ENCODE measurements at regions not wholly inside any gene's neighbourhood (a gene's known extent, or its start where the extent isn't known, plus 50 kb on each side); places are given as distances from the start of the nearest gene placed in this dataset.

DNA sequence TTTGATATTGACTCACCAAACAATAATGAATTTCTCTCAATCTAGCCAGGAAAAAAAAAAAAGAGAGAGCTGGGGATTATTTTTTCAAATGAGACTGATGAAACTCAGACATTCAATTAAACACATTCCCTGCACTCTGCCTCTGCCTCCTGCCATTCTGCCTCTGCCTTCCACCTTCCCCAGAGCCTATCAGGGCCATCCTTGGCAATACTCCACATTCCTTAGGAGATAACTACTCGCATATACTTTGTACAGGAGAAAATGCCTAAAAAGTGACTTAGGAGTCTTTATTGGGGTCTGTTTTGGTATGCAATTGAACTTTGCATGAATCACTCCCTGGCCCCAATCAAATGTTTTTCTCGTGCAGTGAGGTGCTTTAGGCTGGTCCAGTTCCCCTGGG, 246.6 kb upstream of the PLET1 start:
- in situ Hi-C loops (cut with HindIII; ENCODE audit: low sequenced_read_pairs) = no loop called here

DNA sequence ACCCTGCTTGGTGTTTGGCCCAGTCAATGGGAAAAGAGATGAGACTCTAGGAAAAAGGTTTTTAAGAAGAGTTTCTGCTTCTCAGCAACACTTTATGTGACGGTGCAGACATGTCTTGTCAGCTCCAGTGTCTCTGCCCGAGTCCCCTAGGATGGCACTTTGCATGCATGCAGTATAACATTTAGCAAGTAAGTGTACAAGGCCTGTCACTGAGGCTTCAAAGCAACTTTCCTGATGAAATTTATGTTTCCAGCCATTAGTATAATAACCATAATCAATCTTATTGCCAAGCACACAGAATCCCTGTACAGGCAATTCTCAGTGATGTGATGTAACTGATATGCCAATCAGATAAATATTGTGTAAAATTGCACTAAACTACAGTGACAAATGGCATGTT, 248.1 kb upstream of the PLET1 start:
- in situ Hi-C loops (cut with HindIII; ENCODE audit: low sequenced_read_pairs) = no loop called here

DNA sequence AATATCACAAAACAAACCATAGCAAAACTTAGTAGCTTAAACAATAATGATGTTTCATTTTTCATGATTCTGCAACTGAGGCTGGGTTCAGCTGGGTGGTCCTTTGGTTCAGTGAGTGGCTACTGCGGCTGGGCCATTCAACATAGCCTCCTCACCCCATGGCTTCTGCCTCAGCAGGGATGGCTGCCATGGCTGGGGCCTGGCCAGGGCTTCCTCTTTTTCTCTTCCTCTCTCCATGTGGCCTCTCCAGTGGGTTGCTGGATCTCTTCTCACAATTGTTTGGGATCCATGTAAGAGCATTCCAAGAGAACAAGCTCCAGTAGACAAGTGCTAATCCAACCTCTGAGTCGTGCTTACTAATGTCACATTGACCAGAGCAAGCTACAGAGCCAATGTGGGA, 248.6 kb upstream of the PLET1 start:
- in situ Hi-C loops (cut with HindIII; ENCODE audit: low sequenced_read_pairs) = no loop called here

DNA sequence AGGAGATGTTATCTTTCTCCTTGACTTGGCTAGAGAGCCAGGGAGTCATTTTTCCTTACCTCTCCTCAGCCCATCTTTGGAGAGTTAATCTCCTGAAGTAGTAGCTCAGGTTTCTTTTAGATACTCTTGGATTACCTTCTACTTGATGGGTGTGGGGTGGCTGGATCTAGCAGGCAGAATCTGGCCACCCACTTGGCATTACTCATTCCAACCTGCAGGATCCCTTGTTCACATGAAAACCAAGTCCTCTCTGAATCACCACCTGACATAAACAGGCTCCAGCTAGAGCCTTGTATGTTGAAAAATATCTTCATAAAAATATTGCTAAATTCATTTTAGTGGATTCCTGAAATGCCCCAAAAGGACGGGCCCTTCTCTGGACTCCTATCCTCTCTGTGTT, 250.6 kb upstream of the PLET1 start:
- in situ Hi-C loops (cut with HindIII; ENCODE audit: low sequenced_read_pairs) = no loop called here

DNA sequence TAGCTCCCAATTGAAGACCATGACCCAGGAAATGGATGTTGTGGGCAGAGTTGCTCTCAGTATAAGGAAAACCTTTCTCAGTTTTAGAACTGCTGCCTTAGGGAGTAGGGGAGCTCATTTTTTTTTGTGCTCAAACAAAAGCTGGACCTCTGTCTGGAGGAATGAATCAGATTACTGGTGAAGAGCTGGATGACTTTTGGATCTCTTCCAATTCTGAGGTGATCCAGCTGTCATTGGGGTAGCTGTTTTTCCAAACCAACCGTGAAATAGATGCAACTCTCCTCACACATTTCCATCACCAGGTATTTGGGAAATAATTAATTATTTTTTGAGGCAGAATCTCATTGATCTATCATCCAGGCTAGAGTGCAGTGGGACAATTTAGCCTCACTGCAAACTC, 251.3 kb upstream of the PLET1 start:
- in situ Hi-C loops (cut with HindIII; ENCODE audit: low sequenced_read_pairs) = no loop called here

DNA sequence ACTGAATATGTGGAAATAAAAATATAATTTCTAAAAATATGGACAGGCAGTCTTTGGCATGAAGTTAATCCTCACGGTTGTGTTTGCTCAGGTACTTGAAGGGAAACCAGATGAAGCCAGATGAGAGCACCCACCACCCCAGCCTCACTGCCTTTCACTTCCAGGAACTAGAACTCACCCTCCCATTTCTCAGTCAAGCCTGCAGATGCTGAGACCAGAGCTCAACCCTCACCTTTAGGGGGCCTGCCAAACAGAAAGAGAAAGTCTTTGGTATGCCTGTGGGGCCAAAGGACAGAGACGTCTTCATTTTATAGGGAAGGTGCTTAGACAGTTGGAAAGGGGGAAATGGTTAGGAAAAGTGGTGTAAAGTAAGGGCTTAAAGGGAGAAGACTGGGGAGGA, 252.8 kb upstream of the PLET1 start:
- in situ Hi-C loops (cut with HindIII; ENCODE audit: low sequenced_read_pairs) = no loop called here

DNA sequence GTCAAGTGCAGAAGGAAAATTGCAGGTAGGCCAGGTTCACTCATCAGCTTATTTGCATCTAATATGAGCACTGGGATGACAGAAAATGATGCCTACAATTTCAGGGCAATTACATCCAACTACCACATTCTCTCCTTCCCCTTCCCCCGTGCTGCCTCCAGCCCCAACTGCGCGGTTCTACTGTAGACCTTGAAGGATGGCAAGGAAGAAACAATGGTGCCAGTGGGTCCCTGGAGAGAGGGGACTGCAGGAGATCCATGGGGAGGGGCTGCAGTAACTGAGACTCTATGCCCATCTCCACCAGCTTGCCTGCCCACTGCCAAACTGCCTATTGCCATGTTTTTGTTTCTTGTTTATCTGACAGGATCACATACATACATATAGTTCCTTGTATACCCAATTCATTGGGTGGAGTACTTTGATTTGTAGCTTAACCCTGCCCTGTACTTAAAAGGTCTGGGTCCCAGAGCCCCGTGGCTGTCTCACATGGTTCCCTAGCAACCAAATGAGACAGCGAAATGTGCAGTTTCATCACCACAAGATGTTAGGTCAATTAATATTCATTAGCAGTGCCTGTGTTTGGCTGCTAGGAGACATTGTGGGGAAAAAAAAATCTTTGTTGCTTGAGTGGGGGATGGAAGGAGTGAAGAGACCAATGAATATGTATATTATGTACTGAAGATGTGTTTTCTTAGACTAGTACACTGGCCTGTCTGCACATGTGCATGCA, 253.5 kb upstream of the PLET1 start:
- in situ Hi-C loops (cut with HindIII; ENCODE audit: low sequenced_read_pairs) = no loop called here

DNA sequence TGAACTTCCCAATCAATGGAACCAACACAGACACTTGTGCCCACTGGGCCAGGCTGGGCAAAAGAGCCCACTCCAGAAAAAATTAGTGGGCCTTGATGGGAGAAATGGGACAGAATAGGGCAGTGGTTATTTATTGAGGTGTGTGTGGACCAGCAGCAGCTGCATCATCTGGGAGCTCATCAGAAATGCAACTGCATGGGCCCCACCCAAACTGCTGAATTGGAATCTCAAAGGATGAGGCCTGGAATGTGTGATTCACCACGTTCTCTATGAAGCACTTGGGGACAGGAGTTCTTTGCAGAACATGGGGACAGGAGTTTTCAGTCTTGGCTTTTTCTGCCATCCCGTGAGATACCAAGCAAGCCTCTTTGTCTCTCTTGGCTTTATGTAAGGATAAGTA, 255.6 kb upstream of the PLET1 start:
- in situ Hi-C loops (cut with HindIII; ENCODE audit: low sequenced_read_pairs) = no loop called here

DNA sequence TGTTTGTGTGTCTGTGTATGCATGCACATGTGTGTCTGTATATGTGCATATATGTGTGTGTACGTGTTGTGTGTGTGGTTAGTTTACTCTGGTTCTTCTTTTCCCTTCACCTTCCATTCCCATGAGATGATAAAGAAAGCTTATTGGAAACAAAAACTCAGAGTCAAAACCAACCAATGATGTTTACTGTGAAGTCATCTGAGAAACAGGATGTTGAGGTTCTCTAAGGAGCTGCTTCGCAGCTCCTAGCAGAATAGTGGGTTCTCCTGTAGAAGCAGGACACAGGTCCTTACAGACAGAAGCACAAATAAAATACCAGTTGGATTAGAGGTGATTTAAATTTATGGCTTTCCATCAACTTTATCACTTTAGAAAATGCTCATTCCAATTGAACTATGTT, 256.1 kb upstream of the PLET1 start:
- in situ Hi-C loops (cut with HindIII; ENCODE audit: low sequenced_read_pairs) = no loop called here

DNA sequence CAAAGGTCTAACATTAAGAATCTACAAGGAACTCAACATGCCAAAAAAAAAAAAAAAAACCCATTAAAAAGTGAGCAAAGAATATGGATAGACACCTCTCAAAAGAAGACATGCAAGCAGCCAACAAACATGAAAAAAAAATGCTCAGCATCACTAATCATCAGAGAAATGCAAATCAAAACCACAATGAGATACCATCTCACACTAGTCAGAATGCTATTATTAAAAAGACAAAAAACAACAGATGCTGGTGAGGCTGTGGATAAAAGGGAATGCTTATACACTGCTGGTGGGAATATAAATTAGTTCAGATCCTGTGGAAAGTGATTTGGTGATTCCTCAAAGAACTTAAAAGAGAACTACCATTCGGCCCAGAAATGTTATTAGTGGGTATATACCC, 257.7 kb upstream of the PLET1 start:
- in situ Hi-C loops (cut with HindIII; ENCODE audit: low sequenced_read_pairs) = no loop called here

DNA sequence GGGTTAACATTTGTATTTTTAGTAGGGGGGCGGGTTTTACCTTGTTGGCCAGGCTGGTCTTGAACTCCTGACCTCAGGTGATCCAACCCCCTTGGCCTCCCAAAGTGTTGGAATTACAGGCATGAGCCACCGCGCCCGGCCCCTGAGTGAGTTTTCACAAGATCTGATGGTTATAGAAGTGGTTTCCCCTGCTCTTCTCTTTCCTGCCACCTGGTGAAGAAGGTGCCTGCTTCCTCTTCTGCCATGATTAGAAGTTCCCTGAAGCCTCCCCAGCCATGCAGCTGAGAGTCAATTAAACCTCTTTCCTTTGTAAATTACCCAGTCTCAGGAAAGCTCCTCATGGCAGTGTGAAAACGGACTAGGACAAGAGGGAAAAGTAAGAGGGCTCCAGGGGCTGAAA, 259.1 kb upstream of the PLET1 start:
- in situ Hi-C loops (cut with HindIII; ENCODE audit: low sequenced_read_pairs) = no loop called here

DNA sequence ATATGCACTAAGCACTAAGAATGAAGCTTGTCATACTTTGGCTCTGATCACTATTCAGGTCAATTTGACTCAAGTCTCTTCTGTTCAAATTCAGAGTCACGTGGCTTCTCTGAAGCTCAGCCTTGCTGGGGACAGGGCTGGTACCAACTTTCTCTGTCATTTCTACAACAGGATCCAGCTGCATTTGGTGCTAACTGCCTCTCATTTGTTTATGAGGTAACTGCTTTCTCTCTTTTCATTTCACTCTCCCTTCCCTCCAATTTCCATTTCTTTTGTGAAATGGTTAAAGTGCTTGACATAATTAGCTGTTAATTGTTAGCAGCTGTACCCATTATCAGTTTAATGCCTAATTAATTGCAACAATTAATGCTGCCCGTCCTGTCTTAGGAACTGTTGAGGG, 259.7 kb upstream of the PLET1 start:
- in situ Hi-C loops (cut with HindIII; ENCODE audit: low sequenced_read_pairs) = no loop called here

DNA sequence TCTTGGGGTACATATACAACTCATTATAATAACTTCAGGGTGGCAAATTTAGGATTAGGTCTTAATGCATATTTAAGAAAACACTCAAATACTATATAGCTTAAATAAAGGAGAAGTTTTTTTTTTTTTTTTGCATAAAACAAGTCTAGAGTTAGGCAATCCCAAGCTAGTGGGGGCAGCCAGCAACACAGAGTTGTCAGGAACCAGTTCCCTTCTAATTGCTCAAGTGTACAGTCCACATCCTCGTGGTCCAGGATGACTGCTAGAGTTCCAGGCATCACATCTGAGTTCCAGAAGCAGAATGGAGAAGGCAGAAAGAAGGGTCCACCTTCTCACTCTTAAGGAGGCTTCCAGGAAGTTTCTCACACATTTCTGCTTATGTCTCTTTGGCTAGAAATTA, 261.9 kb upstream of the PLET1 start:
- in situ Hi-C loops (cut with HindIII; ENCODE audit: low sequenced_read_pairs) = no loop called here

DNA sequence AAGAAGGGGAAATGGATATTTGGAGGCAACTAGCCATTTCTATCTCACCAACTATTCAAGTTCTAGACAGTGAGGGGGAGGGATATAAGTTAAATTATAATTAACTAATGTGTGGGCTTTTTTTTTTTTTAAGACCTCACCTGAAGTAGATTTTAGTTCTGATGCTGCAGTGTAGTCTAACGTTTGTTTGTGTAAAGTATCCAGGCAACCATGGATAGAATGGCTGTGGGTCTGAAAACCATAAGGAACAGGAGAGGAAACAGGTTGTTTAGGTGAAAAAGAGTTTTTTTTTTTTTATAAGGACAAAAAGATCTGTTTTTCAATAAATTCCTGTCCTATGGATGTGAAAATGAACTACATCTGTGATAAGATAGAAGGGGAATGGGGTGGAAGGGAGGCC, 262.4 kb upstream of the PLET1 start:
- in situ Hi-C loops (cut with HindIII; ENCODE audit: low sequenced_read_pairs) = no loop called here

DNA sequence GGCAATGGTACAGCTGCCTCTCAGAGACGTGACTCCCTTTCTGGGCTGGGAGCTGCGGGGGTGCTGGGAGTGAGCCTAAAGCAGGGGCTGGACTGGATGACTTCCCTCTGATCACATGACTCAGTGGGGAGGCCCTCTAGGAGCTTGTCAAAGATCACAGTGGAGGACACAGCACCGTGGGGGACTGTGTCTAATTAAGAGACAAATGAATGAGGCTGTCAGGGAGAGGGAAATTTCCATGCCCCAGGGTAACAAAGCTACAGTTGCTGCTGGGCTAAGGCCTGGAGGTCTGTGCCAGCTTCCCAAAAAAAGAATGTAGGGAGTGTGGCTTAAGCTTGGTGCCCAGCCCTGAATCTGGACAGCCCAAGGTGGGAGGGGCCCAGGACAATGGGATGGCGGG, 262.8 kb upstream of the PLET1 start:
- in situ Hi-C loops (cut with HindIII; ENCODE audit: low sequenced_read_pairs) = no loop called here

DNA sequence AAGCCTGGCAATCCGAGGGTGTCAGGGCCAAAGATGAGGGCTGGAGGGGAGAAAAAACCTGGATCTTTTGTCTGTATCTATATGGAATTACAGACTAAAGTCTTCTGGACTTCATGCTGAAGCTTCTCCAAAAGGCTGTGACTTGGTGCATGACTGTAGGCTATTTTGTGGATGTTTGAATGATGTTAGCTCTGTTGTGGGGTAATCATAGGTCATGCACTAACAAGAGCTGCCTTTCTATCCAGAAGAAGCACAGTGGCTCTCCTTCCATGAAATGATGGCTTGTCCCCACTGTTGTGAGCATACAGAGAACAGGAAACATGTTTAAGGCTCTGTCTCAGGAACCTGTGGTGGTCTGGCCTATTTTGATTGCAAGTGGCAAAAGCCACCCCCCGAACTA, 263.3 kb upstream of the PLET1 start:
- in situ Hi-C loops (cut with HindIII; ENCODE audit: low sequenced_read_pairs) = no loop called here

DNA sequence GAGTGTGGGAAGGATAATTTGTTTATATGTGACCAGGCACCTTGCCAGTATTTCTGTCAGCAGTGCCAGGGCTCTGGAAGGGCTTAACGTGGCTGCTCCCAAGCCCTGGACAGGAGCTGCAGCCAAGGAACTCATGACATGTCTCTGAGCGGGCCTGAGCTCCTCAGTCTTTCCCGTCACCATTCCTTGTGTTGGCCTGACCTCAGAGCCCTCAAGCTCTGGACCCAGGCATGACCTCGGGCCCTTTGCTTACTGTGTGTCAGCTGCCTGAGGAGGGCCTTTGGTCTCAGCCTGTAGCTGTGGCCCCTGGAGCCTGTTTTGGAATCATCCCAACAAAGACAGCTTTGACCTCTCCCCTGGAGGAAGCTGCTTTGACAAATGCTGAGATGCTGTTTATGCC, 264.1 kb upstream of the PLET1 start:
- in situ Hi-C loops (cut with HindIII; ENCODE audit: low sequenced_read_pairs) = no loop called here

DNA sequence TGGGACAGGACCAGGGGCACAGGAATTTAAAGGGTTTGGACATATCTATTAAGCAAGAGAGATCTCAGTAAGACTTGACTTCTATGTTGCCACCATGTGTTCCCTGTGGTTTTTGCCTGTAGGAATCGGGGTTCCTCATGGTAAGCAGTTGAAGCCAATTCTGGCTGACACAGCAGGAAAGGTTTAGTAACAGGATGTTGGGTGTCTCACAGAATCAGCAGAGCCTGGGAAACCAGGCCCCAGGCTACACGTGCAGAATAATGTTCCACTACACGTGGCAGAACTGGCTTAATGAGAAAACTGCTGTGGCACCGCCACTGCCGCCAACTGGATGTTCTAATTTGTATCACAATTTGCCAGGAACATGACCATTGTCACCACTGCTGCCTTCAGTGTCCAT, 264.6 kb upstream of the PLET1 start:
- in situ Hi-C loops (cut with HindIII; ENCODE audit: low sequenced_read_pairs) = no loop called here

DNA sequence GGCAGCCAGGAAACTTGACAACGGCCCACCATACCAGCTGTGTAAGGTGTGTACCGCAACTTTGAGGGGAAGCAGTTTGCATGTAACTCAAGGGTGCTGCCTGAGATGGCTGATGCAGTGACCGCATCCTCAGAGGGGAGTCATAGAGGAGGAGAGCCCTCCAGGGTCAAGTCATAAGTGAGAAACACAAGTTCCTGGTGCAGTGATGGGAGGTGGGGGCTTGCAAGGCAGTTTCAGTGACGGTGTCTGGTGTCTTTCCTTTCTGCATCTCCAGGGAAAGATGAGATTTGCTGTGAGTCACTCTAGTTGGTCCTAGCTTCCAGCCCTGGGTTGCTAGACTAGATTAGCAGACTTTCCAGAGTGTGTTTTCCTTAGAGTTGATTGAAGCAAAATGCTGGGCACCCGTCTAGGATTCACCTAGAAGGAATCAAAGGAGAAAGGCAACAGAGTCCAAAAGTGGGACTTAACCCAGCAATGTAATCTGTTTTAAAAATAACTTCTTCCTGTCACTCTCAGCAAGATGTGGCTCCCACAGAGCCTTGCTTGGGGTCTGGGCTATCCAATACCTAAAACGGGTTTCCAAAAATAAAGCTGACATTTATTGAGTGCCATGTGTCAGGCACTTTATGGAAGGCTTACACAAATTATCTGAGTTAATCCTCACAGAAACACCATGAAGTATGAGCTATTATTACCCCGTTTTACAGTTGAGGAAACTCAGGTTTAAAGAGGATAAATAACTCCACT, 265.4 kb upstream of the PLET1 start:
- in situ Hi-C loops (cut with HindIII; ENCODE audit: low sequenced_read_pairs) = no loop called here

DNA sequence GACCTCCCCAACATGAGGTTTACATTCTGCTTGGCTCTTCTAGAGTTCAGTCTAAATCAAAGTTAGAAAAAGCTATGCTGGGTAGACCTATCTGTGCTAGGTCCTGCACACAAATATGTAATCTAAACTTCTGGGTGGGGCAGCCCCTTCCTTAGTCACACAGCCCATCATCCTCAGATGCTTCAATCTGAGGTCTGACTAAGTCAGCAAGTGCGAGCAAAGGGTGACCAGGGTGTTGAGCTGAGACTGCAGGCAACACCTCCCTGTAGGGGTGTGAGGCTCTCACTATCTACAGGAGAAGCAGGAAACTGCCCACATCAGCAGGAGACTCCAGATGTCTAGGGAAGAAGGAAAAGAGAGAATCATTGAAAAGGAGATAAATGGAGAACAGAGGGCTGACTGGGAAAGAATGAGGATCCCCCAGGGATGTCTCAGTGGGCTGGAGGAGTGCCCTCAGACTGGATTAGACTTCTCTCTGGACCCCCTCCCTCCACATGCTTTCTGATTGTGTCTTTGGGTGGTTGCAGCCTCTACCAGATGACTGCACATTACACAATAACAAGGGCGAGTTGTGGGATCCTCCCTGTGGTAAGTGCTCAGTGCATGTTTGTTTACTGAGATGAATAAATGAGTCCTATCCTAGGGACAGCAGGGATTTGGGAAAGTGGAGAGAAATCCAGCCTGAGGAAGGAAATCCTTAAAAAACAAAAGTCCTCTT, 266.2 kb upstream of the PLET1 start:
- in situ Hi-C loops (cut with HindIII; ENCODE audit: low sequenced_read_pairs) = no loop called here

DNA sequence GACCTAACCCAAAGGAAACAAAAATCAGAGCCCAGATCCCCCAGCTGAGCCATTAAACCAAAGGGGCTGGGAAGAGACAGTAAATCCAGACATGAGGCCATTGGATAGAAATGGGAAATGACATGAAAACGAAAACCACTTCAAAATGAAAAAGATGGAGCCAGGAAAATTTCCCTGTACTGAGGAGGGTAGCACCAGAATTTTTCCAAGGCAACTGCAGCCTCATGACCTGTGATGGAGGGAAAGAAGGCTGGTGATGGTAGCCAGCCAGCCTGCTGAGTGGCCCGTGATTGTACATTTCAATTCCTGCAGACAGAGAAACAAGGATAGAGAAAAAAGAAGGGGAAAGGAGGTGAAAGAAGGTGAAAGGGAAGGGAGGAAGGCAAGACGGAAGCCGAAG, 268.4 kb upstream of the PLET1 start:
- in situ Hi-C loops (cut with HindIII; ENCODE audit: low sequenced_read_pairs) = no loop called here

DNA sequence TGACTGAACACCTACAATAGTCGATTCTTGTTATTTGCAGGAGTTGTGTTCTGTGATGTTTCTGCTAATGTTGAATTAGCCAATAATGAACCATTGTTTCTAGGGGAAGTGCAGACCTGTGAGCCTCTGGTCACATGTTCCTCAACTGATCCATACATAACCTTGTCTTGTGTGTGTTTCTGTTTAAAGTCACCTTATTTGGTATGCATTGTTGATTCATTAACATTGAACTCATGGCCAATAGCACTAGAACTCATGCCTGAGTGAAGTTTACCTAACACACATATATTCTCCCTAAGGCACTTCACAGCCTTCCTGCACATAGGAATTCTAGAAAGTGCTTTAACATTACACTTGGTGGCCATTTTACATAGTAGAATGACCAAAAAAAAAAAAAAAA, 271.8 kb upstream of the PLET1 start:
- in situ Hi-C loops (cut with HindIII; ENCODE audit: low sequenced_read_pairs) = no loop called here

Data from DLD1 (cell line).